ENCODE measurements at regions not wholly inside any gene's neighbourhood (a gene's known extent, or its start where the extent isn't known, plus 50 kb on each side); places are given as distances from the start of the nearest gene placed in this dataset.

DNA sequence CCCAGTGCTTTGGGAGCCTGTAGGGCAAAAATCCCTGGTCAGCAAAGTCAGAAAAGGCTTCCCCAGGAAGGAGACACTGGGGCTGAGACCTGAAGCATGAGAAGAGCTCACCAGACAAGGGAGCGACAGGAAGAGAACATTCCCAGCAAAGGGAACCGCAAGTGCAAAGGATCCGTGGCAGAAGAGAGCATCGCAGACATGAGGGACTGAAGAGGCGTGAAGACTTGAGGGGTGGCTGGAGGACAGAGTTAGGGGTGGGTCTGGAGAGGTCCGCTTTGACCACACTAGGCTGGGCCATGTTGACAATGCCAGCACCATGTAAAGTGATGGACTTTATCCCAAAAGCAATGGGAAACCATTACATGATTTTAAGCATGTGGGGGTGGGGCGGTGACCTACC lies 128.1 kb upstream of the IRX3 start:
- Mint-ChIP-seq H3K9me3 (peaks cover 4% of the 10 kb centered on the region), H3K27me3 (peaks cover 4% of the 10 kb centered on the region), H3K4me1 (no peaks in the 10 kb centered on the region), H3K4me3 (no peak overlapping the region), H3K27ac (no peak overlapping the region), H3K36me3 (no peaks in the 10 kb centered on the region)
- ATAC-seq (ENCODE audit: low read depth) (no peak), DNase-seq (ENCODE audit: low spot score in 2 of 2) (no peak)

DNA sequence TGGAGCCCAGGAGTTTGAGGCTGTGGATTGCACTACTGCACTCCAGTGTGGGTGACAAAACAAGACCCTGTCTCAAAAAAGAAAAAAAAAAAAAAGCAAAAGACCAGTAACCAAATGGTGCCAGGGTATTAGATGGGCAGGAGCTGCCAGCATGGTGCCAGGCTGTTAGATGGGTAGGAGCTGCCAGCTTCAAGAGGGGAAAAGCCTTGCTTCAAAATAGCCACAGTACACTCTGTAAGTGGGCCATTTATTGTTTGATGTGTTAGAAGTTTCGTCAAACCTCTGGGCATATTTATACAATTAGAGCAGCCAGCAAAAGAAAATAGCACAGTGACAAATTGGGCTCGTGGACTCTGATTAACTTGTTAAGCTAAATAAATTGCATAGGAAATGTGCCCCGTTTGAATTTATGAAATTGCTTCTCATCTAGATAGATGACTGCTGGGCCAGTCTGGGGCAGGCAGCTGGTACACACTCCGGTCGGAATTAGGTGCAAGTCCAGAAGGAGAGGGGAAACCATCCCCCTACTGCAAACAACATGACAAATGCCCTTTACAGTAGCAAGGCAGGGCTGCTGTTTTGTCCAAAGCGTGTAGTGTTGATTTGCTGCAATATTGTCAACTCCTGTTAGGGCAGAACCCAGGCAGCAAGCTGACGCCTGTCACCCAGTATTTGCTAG lies 126.3 kb upstream of the IRX3 start:
- DNase-seq (ENCODE audit: low spot score in 2 of 2) = no peak
- no peak overlapping the region for H3K27ac Mint-ChIP-seq

DNA sequence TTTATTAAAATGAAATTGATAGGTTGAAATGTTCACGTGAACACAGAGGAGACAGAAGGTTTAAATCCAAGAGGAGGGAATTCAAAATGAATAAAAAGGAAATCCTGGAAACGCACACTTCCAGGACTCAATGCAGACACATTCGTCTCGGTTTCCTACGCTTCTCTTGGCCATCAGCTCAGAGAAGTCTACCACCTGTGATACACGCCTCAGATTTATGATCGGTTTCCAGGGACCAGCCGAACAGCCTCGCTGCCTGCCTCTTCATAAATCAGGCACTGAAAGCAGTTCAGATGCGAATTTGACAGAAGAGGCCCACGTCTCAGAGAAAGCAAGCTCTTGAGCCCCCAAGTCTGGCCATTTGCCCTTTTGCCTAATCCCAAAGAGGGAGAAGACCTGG lies 125.5 kb upstream of the IRX3 start:
- H3K27ac Mint-ChIP-seq = no peak overlapping the region
- peaks cover 6% of the 10 kb centered on the region for H3K27me3 Mint-ChIP-seq
- DNase-seq (ENCODE audit: low spot score in 2 of 2) (no peak), ATAC-seq (ENCODE audit: low read depth) (no peak)
- H3K4me3 Mint-ChIP-seq = no peak overlapping the region
- peaks cover 3% of the 10 kb centered on the region for H3K9me3 Mint-ChIP-seq
- no peaks in the 10 kb centered on the region for H3K36me3 Mint-ChIP-seq
- H3K4me1 Mint-ChIP-seq = no peaks in the 10 kb centered on the region

More for the DNA sequence above, 126.3 kb upstream of the IRX3 start:
- peaks cover 6% of the 10 kb centered on the region for H3K27me3 Mint-ChIP-seq
- H3K4me1 Mint-ChIP-seq = no peaks in the 10 kb centered on the region
- H3K9me3 Mint-ChIP-seq = peaks cover 3% of the 10 kb centered on the region
- no peaks in the 10 kb centered on the region for H3K36me3 Mint-ChIP-seq
- no peak for ATAC-seq (ENCODE audit: low read depth)
- H3K4me3 Mint-ChIP-seq = no peak overlapping the region

DNA sequence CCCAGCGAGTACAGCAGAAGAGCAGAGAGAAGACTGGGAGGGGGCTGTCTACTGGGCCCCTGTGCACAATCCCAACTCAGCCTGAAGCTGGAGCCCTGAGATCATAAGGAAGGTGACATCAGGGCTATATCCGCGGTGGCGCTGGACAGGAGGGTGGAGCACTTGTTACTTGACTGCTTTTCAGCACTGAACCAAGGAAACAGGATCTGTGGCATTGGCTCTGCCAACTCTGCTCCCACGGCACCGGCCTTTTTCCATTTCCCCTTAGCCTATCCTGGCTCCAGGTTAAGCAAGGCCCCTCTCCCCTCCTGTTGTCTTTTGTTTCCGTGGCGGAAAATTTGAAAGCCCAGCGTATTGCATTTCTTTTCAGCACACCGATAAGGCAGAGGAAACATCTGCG lies 125.0 kb upstream of the IRX3 start:
- no peak for ATAC-seq (ENCODE audit: low read depth)
- Mint-ChIP-seq H3K27me3 (peaks cover 6% of the 10 kb centered on the region), H3K27ac (no peak overlapping the region), H3K36me3 (no peaks in the 10 kb centered on the region), H3K4me1 (no peaks in the 10 kb centered on the region), H3K9me3 (peaks cover 3% of the 10 kb centered on the region), H3K4me3 (no peak overlapping the region)
- DNase-seq (ENCODE audit: low spot score in 2 of 2) = no peak

DNA sequence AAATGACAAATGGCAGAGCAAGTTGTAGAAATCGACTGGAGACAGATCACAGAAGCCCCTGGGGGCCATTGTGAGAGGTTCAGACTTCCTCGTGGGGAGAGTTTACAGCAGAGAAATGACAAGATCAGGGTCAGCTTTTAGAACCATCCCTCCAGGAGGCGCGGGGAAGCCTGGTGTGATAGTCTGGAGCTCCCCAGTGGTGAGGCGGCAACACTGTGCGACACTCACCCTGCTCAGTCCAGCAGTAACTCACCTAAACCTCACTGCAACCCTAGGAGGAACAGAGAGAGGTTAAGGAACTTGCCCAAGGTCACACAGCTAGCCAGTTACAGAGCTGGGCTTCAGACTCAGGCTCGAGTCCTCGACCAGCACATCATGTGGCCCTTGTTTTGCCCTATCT lies 123.4 kb upstream of the IRX3 start:
- H3K27me3 Mint-ChIP-seq = peaks cover 6% of the 10 kb centered on the region
- ATAC-seq (ENCODE audit: low read depth) (no peak), DNase-seq (ENCODE audit: low spot score in 2 of 2) (no peak)
- no peaks in the 10 kb centered on the region for H3K36me3 Mint-ChIP-seq
- H3K4me1 Mint-ChIP-seq = no peaks in the 10 kb centered on the region
- H3K9me3 Mint-ChIP-seq = peaks cover 6% of the 10 kb centered on the region
- H3K27ac Mint-ChIP-seq = no peak overlapping the region
- no peak overlapping the region for H3K4me3 Mint-ChIP-seq

DNA sequence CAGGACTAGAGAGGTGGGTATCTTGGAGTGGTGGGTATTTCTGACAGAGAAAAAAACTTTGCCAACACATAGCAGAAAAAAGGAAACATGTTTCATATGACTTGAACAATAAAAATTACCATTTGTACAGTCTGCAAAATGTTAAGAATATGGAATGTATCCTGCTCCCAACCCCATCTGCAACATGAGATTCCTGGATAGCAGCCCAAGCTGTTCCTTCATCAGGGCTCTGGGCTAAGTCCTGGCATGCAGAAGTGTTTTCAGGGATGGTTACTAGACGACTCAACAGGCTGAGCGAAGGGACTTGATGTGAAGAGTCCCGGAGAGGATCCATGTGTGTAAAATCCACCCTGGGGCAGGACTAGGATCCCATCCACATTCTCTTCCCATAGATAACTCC lies 121.0 kb upstream of the IRX3 start:
- Mint-ChIP-seq H3K4me1 (no peaks in the 10 kb centered on the region), H3K27me3 (peaks cover 6% of the 10 kb centered on the region), H3K9me3 (peaks cover 5% of the 10 kb centered on the region), H3K27ac (no peak overlapping the region), H3K36me3 (no peaks in the 10 kb centered on the region), H3K4me3 (no peak overlapping the region)
- ATAC-seq (ENCODE audit: low read depth) = no peak
- DNase-seq (ENCODE audit: low spot score in 2 of 2) = no peak

DNA sequence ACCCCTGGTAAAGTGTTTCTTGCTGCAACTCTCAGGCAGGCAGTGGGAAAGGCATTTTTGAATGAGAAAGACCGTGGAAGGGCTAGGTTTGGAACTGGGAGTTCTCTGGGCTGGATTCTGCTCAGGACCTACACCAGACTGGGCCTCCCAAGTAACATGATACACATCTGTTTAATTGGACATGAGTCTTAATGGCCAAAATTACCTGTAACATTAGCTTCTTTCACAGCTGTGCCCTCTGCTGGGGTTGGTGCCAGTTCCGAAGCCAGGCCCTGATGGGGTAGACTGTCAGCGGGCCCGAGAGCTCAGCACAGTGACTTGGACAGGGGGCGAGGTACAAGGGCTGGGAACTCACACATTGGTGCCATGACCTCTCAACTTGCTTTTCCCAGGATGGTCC lies 118.9 kb upstream of the IRX3 start:
- ATAC-seq (ENCODE audit: low read depth) = no peak
- H3K4me1 Mint-ChIP-seq = no peaks in the 10 kb centered on the region
- H3K36me3 Mint-ChIP-seq = no peaks in the 10 kb centered on the region

DNA sequence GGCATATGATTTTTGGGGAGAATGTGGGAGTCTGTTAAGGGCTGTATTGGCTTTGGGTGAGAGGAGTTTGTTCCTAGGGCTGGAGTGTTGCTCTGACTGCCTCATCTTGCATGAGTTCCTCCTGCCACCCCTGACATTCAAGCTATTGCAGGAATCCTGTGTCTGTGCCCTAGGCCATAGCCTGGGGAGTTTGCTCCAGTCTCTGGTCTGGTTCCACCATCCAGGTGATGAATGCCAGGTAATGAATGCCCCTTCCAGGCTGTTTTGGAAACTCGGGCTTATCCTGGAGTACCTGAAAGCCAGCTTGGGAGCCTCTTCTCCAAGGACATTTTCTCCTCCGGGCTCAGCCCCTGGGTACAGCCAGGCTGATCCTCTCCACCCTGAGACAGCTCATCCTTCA lies 117.0 kb upstream of the IRX3 start:
- Mint-ChIP-seq H3K27ac (no peak overlapping the region), H3K4me1 (no peaks in the 10 kb centered on the region), H3K4me3 (no peak overlapping the region), H3K36me3 (no peaks in the 10 kb centered on the region), H3K27me3 (no peaks in the 10 kb centered on the region), H3K9me3 (peaks cover 6% of the 10 kb centered on the region)
- ATAC-seq (ENCODE audit: low read depth) (no peak), DNase-seq (ENCODE audit: low spot score in 2 of 2) (no peak)

More for the DNA sequence above, 118.9 kb upstream of the IRX3 start:
- Mint-ChIP-seq H3K4me3 (no peak overlapping the region), H3K9me3 (peaks cover 5% of the 10 kb centered on the region), H3K27ac (no peak overlapping the region), H3K27me3 (peaks cover 2% of the 10 kb centered on the region)
- DNase-seq (ENCODE audit: low spot score in 2 of 2) = no peak

DNA sequence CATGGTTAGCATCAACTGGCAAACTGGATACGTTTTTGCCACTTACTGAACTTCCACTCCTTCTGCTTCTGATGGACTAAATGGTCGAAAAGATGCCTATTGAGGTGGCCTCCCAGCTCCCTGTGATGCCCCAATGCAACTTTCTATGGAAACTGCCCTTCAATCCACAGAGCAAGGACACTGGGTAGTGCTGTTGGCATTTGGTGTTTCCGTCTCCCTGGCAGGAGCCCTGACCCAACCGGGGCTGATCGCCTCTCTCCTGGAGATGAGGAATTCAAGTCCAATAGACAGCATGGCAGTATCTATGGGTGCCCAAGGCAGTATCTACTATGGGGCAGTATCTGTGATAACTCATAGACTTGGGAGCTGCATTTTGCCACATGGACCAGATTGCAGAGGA lies 116.3 kb upstream of the IRX3 start:
- ATAC-seq (ENCODE audit: low read depth) = no peak
- no peak for DNase-seq (ENCODE audit: low spot score in 2 of 2)
- no peaks in the 10 kb centered on the region for H3K4me1 Mint-ChIP-seq
- no peak overlapping the region for H3K4me3 Mint-ChIP-seq
- no peaks in the 10 kb centered on the region for H3K36me3 Mint-ChIP-seq
- no peak overlapping the region for H3K27ac Mint-ChIP-seq
- H3K9me3 Mint-ChIP-seq = peaks cover 4% of the 10 kb centered on the region
- no peaks in the 10 kb centered on the region for H3K27me3 Mint-ChIP-seq

DNA sequence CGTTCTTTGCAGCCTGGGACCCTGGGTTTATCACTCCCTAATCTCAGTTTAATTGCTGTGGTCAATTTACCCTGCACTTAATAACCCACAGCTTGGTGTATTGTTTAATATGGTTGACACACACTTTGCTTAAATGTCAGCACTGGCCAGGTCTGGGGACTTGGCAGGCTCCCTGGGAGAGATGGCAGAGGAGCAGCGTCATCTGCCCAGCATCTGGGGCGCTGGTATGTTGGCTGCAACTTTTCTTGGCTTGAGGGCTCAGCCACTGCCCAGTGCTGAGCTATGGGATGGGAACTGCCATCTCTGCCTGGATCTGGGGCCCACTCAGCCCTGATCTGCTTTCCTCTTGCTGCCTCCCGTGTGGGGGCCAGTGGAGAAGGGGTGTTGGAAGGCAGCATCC lies 115.7 kb upstream of the IRX3 start:
- H3K4me1 Mint-ChIP-seq = no peaks in the 10 kb centered on the region
- H3K27ac Mint-ChIP-seq = no peak overlapping the region
- no peak for ATAC-seq (ENCODE audit: low read depth)
- no peak overlapping the region for H3K4me3 Mint-ChIP-seq
- peaks cover 4% of the 10 kb centered on the region for H3K9me3 Mint-ChIP-seq
- DNase-seq (ENCODE audit: low spot score in 2 of 2) = no peak
- no peaks in the 10 kb centered on the region for H3K27me3 Mint-ChIP-seq
- H3K36me3 Mint-ChIP-seq = no peaks in the 10 kb centered on the region

DNA sequence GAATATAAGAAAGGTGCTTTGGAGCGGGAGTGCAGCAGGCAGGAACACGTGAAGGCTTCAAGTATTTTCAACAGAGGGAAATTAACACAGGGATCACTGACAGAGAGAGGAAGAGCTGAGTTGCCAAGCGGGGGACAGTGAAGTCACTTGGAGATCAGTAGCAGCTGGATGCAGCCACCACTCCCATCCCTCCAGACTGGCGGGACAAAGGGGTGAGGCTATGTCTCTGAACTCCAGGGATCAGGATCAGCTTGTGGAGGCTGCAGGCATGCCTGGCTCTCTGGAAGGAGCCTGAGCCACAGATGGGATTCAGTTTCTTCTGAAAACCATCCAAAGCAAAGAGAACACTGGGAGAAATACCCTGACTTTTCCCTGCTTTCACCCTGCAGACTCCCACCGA lies 113.7 kb upstream of the IRX3 start:
- no peak for DNase-seq (ENCODE audit: low spot score in 2 of 2)
- Mint-ChIP-seq H3K4me1 (no peaks in the 10 kb centered on the region), H3K27ac (no peak overlapping the region), H3K9me3 (peaks cover 7% of the 10 kb centered on the region), H3K27me3 (peaks cover 3% of the 10 kb centered on the region), H3K36me3 (no peaks in the 10 kb centered on the region), H3K4me3 (no peak overlapping the region)
- no peak for ATAC-seq (ENCODE audit: low read depth)

DNA sequence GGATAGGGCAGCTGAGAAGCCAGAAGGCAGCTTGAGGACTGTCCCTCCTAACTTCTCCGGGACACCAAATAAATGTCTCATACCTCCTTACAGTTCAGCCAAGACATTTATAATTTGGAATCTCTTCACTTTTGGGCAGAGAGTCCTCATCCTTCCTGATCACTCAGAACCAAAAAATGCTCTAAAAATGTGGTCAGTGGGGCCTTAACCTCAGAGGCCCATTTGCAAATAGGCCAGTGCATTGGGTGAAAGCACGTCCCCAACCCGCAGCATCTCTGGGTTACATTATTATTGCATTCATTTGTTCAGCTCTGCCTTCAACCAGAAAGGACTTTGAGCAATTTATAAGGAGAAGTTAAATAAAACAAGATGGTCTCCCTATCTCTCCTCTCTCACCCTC lies 112.4 kb upstream of the IRX3 start:
- no peak for DNase-seq (ENCODE audit: low spot score in 2 of 2)
- no peak for ATAC-seq (ENCODE audit: low read depth)
- no peak overlapping the region for H3K27ac Mint-ChIP-seq
- H3K36me3 Mint-ChIP-seq = no peaks in the 10 kb centered on the region
- H3K4me3 Mint-ChIP-seq = no peak overlapping the region
- H3K4me1 Mint-ChIP-seq = no peaks in the 10 kb centered on the region
- H3K27me3 Mint-ChIP-seq = peaks cover 4% of the 10 kb centered on the region
- peaks cover 7% of the 10 kb centered on the region for H3K9me3 Mint-ChIP-seq

DNA sequence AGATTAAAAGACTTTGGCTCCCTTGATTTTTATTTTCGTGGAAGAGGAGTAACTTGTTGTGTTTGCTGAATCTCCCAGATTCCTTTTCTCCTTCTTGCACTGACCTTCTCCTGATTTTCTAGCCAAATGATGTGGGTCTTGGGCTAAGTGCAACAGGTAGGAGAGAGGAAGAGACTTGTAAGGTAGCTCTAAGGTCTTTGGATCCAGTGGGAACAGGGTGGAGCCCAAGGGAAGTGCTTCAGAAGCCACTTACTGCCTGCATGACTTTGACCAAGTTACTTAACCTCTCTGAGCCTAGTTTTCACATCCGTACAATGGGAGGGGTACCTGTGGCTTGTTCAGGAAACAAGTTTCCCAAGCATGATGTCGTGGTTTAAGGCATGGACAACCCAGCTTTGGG lies 111.3 kb upstream of the IRX3 start:
- Mint-ChIP-seq H3K36me3 (no peaks in the 10 kb centered on the region), H3K27me3 (peaks cover 4% of the 10 kb centered on the region), H3K4me1 (no peaks in the 10 kb centered on the region), H3K4me3 (no peak overlapping the region), H3K9me3 (peaks cover 7% of the 10 kb centered on the region), H3K27ac (no peak overlapping the region)
- no peak for ATAC-seq (ENCODE audit: low read depth)
- no peak for DNase-seq (ENCODE audit: low spot score in 2 of 2)

DNA sequence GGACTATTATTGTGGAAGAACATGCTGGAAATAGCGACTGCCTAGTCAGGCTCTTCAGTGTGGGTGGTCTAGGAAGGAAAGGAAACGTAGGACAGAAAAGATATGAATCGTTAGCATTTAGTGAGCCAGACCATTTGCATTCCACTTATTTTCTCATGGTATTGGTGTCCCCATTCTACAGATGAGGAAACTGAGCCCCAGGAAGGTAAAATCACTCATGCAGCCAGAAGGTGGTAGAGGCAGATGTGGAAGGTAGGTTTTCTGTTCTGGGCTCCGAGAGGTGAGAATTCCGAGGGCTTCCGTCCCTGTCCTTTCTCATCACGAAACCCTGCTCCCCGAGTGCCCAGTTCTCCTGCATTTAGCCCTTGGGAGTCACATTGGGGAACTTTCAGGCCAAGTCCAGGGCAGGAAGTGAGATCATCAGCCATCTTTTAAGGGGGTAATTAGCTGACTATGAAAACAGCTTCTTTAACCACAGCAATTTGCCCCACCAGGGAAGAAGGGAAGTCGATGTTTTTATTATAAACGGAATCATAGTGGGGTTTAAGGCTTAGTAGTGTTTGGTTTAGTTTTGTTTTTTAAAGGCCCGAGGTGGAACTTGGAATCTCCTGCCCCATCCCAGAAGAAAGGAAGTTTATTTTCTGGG lies 110.7 kb upstream of the IRX3 start:
- H3K27me3 Mint-ChIP-seq = peaks cover 4% of the 10 kb centered on the region
- no peak overlapping the region for H3K27ac Mint-ChIP-seq
- DNase-seq (ENCODE audit: low spot score in 2 of 2) (no peak), ATAC-seq (ENCODE audit: low read depth) (no peak)
- peaks cover 7% of the 10 kb centered on the region for H3K9me3 Mint-ChIP-seq
- no peaks in the 10 kb centered on the region for H3K4me1 Mint-ChIP-seq
- H3K4me3 Mint-ChIP-seq = no peak overlapping the region
- no peaks in the 10 kb centered on the region for H3K36me3 Mint-ChIP-seq

DNA sequence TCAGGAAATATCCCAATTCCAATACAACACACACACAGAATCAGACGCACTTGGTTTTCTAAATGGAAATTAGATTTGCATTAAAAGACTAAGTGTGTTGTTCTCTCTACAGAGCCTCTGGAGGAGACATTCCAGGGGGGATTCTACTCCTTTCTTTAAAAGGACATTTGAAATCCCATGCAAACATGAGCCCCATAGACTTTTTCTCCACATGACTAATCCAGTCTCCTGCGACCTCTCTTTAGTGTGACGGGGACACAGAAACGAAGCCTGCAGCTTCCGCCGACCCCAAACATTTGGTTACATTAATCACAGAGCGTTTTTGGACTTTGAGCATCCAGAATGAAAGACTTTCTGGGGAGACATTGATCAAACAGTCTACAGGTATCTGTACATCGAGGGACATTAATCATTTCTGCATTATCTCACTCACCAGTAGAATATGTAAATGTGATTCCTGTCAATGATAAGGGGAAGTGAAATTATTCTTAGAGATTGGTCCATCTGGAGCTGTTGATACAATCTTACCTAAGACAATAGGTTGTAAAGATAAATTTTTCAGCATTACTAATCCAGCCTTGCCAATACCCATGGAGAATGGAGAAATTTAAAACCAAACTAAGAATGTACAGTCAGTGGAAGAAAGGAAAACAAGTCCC lies 103.4 kb upstream of the IRX3 start:
- peaks cover 4% of the 10 kb centered on the region for H3K27me3 Mint-ChIP-seq
- H3K36me3 Mint-ChIP-seq = no peaks in the 10 kb centered on the region
- H3K4me1 Mint-ChIP-seq = no peaks in the 10 kb centered on the region
- H3K27ac Mint-ChIP-seq = no peak overlapping the region
- no peak for DNase-seq (ENCODE audit: low spot score in 2 of 2)
- no peak overlapping the region for H3K4me3 Mint-ChIP-seq
- H3K9me3 Mint-ChIP-seq = no peaks in the 10 kb centered on the region
- no peak for ATAC-seq (ENCODE audit: low read depth)
